ENCODE measurements at regions not wholly inside any gene's neighbourhood (a gene's known extent, or its start where the extent isn't known, plus 50 kb on each side); places are given as distances from the start of the nearest gene placed in this dataset.

DNA sequence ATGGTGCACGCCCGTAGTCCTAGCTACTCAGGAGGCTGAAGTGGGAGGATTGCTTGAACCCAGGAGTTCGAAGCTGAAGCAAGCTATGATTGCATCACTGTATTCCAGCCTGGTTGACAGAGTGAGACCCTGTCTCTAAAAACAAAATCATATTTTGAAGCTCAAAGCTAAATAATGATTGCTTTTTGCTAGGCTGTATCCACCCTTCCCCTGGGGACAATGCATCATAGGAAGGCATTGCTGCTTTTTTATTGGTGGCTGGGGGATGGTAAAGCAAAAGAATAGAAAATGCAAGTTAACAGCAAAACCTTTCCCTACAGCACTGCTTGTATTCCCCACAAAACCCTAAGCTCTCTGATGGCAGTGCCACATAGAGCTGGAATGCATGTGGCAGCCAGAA, 107.5 kb upstream of the WAC start (continued):
- TF ChIP-seq ZBTB10 (tag by site-specific recombination; IDR thresholded peaks at IDR 0.05) (no peak), ZNF169 (tag by site-specific recombination; IDR thresholded peaks at IDR 0.05) (no peak), KLF7 (tag by site-specific recombination; IDR thresholded peaks at IDR 0.05; ENCODE audit: borderline replicate concordance) (no peak), MEIS1 (CRISPR knock-in tag; IDR thresholded peaks at IDR 0.05; ENCODE audit: borderline replicate concordance) (no peak), ZBTB21 (tag by site-specific recombination; IDR thresholded peaks at IDR 0.05) (no peak), ZEB2 (tag by site-specific recombination; IDR thresholded peaks at IDR 0.05) (no peak), ZNF132 (tag by site-specific recombination; IDR thresholded peaks at IDR 0.05; ENCODE audit: borderline replicate concordance) (no peak), ZNF518A (tag by site-specific recombination; conservative IDR thresholded peaks at IDR 0.05; ENCODE audit: low read depth) (no peak)

DNA sequence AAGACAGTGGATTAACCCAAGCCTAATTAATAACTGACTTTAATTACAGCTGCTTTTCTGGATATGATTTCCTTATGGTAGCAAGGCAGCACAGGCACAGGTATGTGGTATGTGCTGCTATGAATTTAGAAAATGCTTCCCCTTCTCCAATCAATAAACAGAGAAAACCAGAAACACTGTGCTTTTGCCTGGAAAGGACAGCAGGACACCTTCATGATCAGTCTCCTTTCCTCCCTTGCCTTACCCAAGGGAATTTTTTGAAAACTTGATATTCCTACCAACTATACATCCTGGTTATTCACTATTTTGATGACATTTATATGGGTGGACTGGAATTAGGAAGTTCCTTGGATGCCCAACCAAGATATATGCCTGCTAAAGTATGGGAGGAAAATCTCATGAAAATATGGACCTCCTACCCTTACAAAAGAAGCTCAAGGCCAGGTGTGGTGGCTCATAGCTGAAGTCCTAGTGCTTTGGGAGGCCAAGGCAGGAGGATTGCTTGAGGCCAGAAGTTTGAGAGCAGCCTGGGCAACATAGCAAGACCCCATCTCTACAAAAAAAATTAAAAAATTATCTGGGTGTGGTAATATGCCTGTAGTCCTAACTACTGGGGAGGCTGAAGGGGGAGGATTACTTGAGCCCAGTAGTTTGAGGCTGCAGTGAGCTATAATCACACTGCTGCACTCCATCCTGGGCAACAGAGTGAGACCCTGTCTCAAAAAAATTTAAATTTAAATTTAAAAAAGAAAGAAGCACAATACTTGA, 106.3 kb upstream of the WAC start:
- Histone ChIP-seq H3K36me3 (ENCODE audit: control insufficient read depth in 2 of 2, insufficient read depth in 1 of 2, low read length in 2 of 2) (no peaks in the 10 kb centered on the region), H3K27ac (ENCODE audit: extremely low read depth, low read depth, low read length) (no peak overlapping the region), H3K4me1 (ENCODE audit: control insufficient read depth, insufficient read depth, low read length) (no peaks in the 10 kb centered on the region), H3K4me3 (ENCODE audit: low read depth, low read length) (no peak overlapping the region), H3K9me3 (ENCODE audit: control insufficient read depth, insufficient read depth, low read depth, low read length) (no peaks in the 10 kb centered on the region)
- ChIA-PET CTCF (interaction anchor here (0.5 to 1.4 kb wide), 5 partner anchors 8 to 98 kb away, joined by 3 to 4 read pairs (median 3); no protein-coding TSS in a partner anchor), POLR2A (interaction anchor here (0.5 kb wide), 1 partner anchor 534 kb away, joined by 7 read pairs; no protein-coding TSS in a partner anchor)
- TF ChIP-seq INSM2 (tag by site-specific recombination; IDR thresholded peaks at IDR 0.05), result no peak
- TF ChIP-seq ZNF514 (tag by site-specific recombination; IDR thresholded peaks at IDR 0.05), result no peak
- TF ChIP-seq ZFP37 (tag by site-specific recombination; IDR thresholded peaks at IDR 0.05), result no peak
- TF ChIP-seq ZNF664 (tag by site-specific recombination; IDR thresholded peaks at IDR 0.05), result no peak
- no peak for TF ChIP-seq PRDM1 (tag by site-specific recombination; IDR thresholded peaks at IDR 0.05)
- TF ChIP-seq ZNF571 (tag by site-specific recombination; IDR thresholded peaks at IDR 0.05), result no peak
- TF ChIP-seq ZNF121 (tag by site-specific recombination; IDR thresholded peaks at IDR 0.05), result peak; percentile 92
- TF ChIP-seq ZNF157 (tag by site-specific recombination; IDR thresholded peaks at IDR 0.05), result peak; percentile 93
- TF ChIP-seq ZNF529 (tag by site-specific recombination; IDR thresholded peaks at IDR 0.05; ENCODE audit: insufficient replicate concordance), result no peak
- no peak for TF ChIP-seq GLIS2 (tag by site-specific recombination; IDR thresholded peaks at IDR 0.05)
- TF ChIP-seq, protein P1, sequence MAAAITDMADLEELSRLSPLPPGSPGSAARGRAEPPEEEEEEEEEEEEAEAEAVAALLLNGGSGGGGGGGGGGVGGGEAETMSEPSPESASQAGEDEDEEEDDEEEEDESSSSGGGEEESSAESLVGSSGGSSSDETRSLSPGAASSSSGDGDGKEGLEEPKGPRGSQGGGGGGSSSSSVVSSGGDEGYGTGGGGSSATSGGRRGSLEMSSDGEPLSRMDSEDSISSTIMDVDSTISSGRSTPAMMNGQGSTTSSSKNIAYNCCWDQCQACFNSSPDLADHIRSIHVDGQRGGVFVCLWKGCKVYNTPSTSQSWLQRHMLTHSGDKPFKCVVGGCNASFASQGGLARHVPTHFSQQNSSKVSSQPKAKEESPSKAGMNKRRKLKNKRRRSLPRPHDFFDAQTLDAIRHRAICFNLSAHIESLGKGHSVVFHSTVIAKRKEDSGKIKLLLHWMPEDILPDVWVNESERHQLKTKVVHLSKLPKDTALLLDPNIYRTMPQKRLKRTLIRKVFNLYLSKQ (tag by site-specific recombination; IDR thresholded peaks at IDR 0.05; ENCODE audit: borderline replicate concordance), result no peak
- TF ChIP-seq, protein P2, sequence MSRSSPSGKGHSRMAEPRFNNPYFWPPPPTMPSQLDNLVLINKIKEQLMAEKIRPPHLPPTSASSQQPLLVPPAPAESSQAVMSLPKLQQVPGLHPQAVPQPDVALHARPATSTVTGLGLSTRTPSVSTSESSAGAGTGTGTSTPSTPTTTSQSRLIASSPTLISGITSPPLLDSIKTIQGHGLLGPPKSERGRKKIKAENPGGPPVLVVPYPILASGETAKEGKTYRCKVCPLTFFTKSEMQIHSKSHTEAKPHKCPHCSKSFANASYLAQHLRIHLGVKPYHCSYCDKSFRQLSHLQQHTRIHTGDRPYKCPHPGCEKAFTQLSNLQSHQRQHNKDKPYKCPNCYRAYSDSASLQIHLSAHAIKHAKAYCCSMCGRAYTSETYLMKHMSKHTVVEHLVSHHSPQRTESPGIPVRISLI (tag by site-specific recombination; IDR thresholded peaks at IDR 0.05), result no peak
- TF ChIP-seq ZNF223 (tag by site-specific recombination; IDR thresholded peaks at IDR 0.05), result no peak
- TF ChIP-seq ZNF24 (tag by site-specific recombination; IDR thresholded peaks at IDR 0.05), result no peak
- no peak for TF ChIP-seq BCL11B (tag by site-specific recombination; IDR thresholded peaks at IDR 0.05; ENCODE audit: low read depth)
- no peak for TF ChIP-seq ZNF544 (tag by site-specific recombination; IDR thresholded peaks at IDR 0.05)
- TF ChIP-seq ZNF214 (tag by site-specific recombination; IDR thresholded peaks at IDR 0.05; ENCODE audit: borderline replicate concordance), result no peak

Data from HEK293 (cell line).